PC-3 (cell line): ENCODE measurements at regions not wholly inside any gene's neighbourhood (a gene's known extent, or its start where the extent isn't known, plus 50 kb on each side); places are given as distances from the start of the nearest gene placed in this dataset.

ENCODE experiments used
- CTCF ChIP-seq: fragments of 300-600 bp; sonication (generic); conservative IDR thresholded peaks from 2 replicates; pipeline ENCODE4 v1.5.1; 2017; ENCODE audit warnings: antibody characterized with exemption, low read depth, mild to moderate bottlenecking, low read length
- EZH2phosphoT487 ChIP-seq: fragments of 300-600 bp; sonication (generic); IDR thresholded peaks from 2 replicates; pipeline ENCODE4 v1.6.1; 2018; ENCODE audit warnings: mild to moderate bottlenecking, antibody characterized with exemption, low read length, borderline replicate concordance

GRCh38 chr6:11894212-11894611, 115.6 kb upstream of the ADTRP start:
- TF ChIP-seq CTCF (no peak), EZH2phosphoT487 (no peak)
